RWPE2 (cell line): ENCODE measurements at regions not wholly inside any gene's neighbourhood (a gene's known extent, or its start where the extent isn't known, plus 50 kb on each side); places are given as distances from the start of the nearest gene placed in this dataset.

Experiments
- ATAC-seq: fragments of 200-7000 bp; cut with Tn5 transposase; 3 replicates; pipeline ENCODE4 v1.9.1; 2021; ENCODE audit warnings: low read depth
- DNase-seq: peaks from one replicate; pipeline ENCODE4 v3.0.0-alpha.2; 2020; ENCODE audit warnings: low spot score
- H3K27ac ChIP-seq: fragments of 450-650 bp; 2 replicates; pipeline ENCODE4 v1.5.1; 2017; ENCODE audit warnings: mild to moderate bottlenecking; ENCODE audit not compliant: poor library complexity, severe bottlenecking
- H3K27me3 ChIP-seq: fragments of 250-450 bp; sonication (Bioruptor Pico); 2 replicates; pipeline ENCODE4 v1.5.1; 2021; ENCODE audit warnings: mild to moderate bottlenecking, moderate library complexity; ENCODE audit not compliant: insufficient read depth, poor library complexity, severe bottlenecking
- H3K36me3 ChIP-seq: fragments of 250-450 bp; sonication (Bioruptor Pico); 2 replicates; pipeline ENCODE4 v1.5.1; 2020; ENCODE audit warnings: low read depth, mild to moderate bottlenecking, moderate library complexity
- H3K4me1 ChIP-seq: fragments of 250-450 bp; sonication (Bioruptor Pico); 2 replicates; pipeline ENCODE4 v1.5.1; 2021; ENCODE audit warnings: mild to moderate bottlenecking, moderate library complexity; ENCODE audit not compliant: insufficient read depth, poor library complexity, severe bottlenecking
- H3K4me3 ChIP-seq: fragments of 250-450 bp; sonication (Bioruptor Pico); 2 replicates; pipeline ENCODE4 v1.5.1; 2021; ENCODE audit warnings: mild to moderate bottlenecking, moderate library complexity; ENCODE audit not compliant: severe bottlenecking
- H3K9me3 ChIP-seq: fragments of 250-450 bp; sonication (Bioruptor Pico); 2 replicates; pipeline ENCODE4 v1.5.1; 2021; ENCODE audit warnings: mild to moderate bottlenecking, moderate library complexity; ENCODE audit not compliant: severe bottlenecking
- TF ChIP-seq, protein P1 (sequence below): fragments of 450-650 bp; IDR thresholded peaks from one replicate; pipeline ENCODE4 v1.5.1; 2017; ENCODE audit warnings: mild to moderate bottlenecking, moderate library complexity; ENCODE audit not compliant: poor library complexity, severe bottlenecking

GRCh38 chr2:123162400-123163016 lies 862.6 kb upstream of the CNTNAP5 start:
- Histone ChIP-seq H3K4me3 (no peak overlapping the region), H3K27me3 (peaks cover 4% of the 10 kb centered on the region), H3K4me1 (no peaks in the 10 kb centered on the region), H3K9me3 (no peaks in the 10 kb centered on the region), H3K27ac (no peak overlapping the region), H3K36me3 (no peaks in the 10 kb centered on the region)
- DNase-seq (no peak), ATAC-seq (no peak)
- TF ChIP-seq, protein P1, sequence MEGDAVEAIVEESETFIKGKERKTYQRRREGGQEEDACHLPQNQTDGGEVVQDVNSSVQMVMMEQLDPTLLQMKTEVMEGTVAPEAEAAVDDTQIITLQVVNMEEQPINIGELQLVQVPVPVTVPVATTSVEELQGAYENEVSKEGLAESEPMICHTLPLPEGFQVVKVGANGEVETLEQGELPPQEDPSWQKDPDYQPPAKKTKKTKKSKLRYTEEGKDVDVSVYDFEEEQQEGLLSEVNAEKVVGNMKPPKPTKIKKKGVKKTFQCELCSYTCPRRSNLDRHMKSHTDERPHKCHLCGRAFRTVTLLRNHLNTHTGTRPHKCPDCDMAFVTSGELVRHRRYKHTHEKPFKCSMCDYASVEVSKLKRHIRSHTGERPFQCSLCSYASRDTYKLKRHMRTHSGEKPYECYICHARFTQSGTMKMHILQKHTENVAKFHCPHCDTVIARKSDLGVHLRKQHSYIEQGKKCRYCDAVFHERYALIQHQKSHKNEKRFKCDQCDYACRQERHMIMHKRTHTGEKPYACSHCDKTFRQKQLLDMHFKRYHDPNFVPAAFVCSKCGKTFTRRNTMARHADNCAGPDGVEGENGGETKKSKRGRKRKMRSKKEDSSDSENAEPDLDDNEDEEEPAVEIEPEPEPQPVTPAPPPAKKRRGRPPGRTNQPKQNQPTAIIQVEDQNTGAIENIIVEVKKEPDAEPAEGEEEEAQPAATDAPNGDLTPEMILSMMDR, result no peak

- TF ChIP-seq, protein P1, result no peak
- Histone ChIP-seq H3K36me3 (no peaks in the 10 kb centered on the region), H3K27ac (no peak overlapping the region), H3K27me3 (peaks cover 3% of the 10 kb centered on the region), H3K4me1 (no peaks in the 10 kb centered on the region), H3K9me3 (no peaks in the 10 kb centered on the region), H3K4me3 (no peak overlapping the region)
- DNase-seq (no peak), ATAC-seq (no peak)
Measured at GRCh38 chr2:123163398-123163797, 861.7 kb upstream of the CNTNAP5 start.

GRCh38 chr2:123164216-123164615 lies 860.9 kb upstream of the CNTNAP5 start:
- ATAC-seq (no peak), DNase-seq (no peak)
- H3K27ac ChIP-seq, result no peak overlapping the region
- H3K4me1 ChIP-seq, result no peaks in the 10 kb centered on the region
- TF ChIP-seq, protein P1, result no peak
- H3K4me3 ChIP-seq, result no peak overlapping the region
- H3K9me3 ChIP-seq, result no peaks in the 10 kb centered on the region
- no peaks in the 10 kb centered on the region for H3K27me3 ChIP-seq
- no peaks in the 10 kb centered on the region for H3K36me3 ChIP-seq

DNA sequence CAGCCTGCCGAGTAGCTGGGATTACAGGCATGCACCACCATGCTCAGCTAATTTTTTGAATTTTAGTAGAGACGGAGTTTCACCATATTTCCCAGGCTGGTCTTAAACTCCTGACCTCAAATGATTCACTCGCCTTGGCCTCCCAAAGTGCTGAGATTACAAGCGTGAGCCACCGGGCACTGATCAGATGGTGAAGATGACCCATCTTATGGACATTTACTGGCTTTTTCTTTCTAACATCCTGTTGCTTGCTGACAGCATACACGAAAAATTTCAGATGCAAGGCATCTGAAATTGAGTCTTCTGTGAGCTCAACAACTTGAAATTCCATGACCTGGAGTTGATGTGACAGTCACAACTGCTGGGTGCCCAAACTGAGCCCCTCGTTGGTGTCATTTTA lies 859.5 kb upstream of the CNTNAP5 start:
- no peaks in the 10 kb centered on the region for H3K4me1 ChIP-seq
- no peak overlapping the region for H3K4me3 ChIP-seq
- H3K27me3 ChIP-seq, result peaks cover 1% of the 10 kb centered on the region
- TF ChIP-seq, protein P1, result no peak
- no peaks in the 10 kb centered on the region for H3K36me3 ChIP-seq
- no peak for ATAC-seq
- DNase-seq, result no peak
- H3K27ac ChIP-seq, result no peak overlapping the region
- H3K9me3 ChIP-seq, result no peaks in the 10 kb centered on the region

DNA sequence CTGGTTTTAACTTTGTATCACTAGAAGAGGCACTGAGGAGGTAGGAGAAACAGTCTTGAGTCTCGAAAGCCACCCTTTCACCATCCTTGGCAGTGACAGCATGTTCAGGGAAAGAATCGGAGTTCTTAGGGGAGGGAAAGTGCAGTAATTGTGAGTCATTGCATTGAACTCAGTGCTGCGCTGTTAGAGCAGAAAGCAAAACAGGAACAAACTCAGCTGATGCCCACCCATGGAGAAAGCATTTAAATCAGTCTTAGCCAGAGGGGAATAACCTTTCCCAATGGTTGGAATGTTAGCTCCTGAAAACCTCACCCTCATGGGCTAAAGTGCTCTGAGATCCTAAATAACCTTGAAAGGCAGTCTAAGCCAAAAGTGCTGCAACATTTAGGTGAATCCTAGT lies 845.6 kb upstream of the CNTNAP5 start:
- Histone ChIP-seq H3K27me3 (peaks cover 6% of the 10 kb centered on the region), H3K36me3 (no peaks in the 10 kb centered on the region), H3K4me3 (no peak overlapping the region), H3K4me1 (no peaks in the 10 kb centered on the region), H3K9me3 (no peaks in the 10 kb centered on the region), H3K27ac (no peak overlapping the region)
- ATAC-seq (no peak), DNase-seq (no peak)
- TF ChIP-seq, protein P1, result no peak
